ENCODE measurements at regions not wholly inside any gene's neighbourhood (a gene's known extent, or its start where the extent isn't known, plus 50 kb on each side); places are given as distances from the start of the nearest gene placed in this dataset.

- Histone ChIP-seq H3K27me3 (ENCODE audit: control insufficient read depth, insufficient read depth, low read length) (no peaks in the 10 kb centered on the region), H3K9ac (ENCODE audit: low read length) (no peak overlapping the region), H3K4me1 (ENCODE audit: control insufficient read depth, insufficient read depth, low read length) (peaks cover 12% of the 10 kb centered on the region), H3K4me3 (ENCODE audit: low read length) (no peak overlapping the region), H3K27ac (ENCODE audit: low read depth, low read length) (no peak overlapping the region), H3K36me3 (ENCODE audit: control insufficient read depth, insufficient read depth, low read length) (no peaks in the 10 kb centered on the region)
These were observed 194.0 kb upstream of the DMRT1 start for GRCh38 chr9:647522-647921.

GRCh38 chr9:649128-650074 is 192.1 kb upstream of the DMRT1 start:
- Histone ChIP-seq H3K36me3 (ENCODE audit: control insufficient read depth, insufficient read depth, low read length) (no peaks in the 10 kb centered on the region), H3K4me3 (ENCODE audit: low read length) (no peak overlapping the region), H3K9ac (ENCODE audit: low read length) (no peak overlapping the region), H3K27me3 (ENCODE audit: control insufficient read depth, insufficient read depth, low read length) (no peaks in the 10 kb centered on the region), H3K27ac (ENCODE audit: low read depth, low read length) (no peak overlapping the region), H3K4me1 (ENCODE audit: control insufficient read depth, insufficient read depth, low read length) (peaks cover 14% of the 10 kb centered on the region)

- Histone ChIP-seq H3K4me3 (ENCODE audit: low read length) (peak overlapping the region; percentile 4), H3K36me3 (ENCODE audit: control insufficient read depth, insufficient read depth, low read length) (no peaks in the 10 kb centered on the region), H3K27ac (ENCODE audit: low read depth, low read length) (peak overlapping the region; percentile 33), H3K4me1 (ENCODE audit: control insufficient read depth, insufficient read depth, low read length) (peaks cover 14% of the 10 kb centered on the region), H3K9ac (ENCODE audit: low read length) (no peak overlapping the region), H3K27me3 (ENCODE audit: control insufficient read depth, insufficient read depth, low read length) (no peaks in the 10 kb centered on the region)
These were observed 191.1 kb upstream of the DMRT1 start for GRCh38 chr9:650362-650761.

GRCh38 chr9:651371-651770 is 190.1 kb upstream of the DMRT1 start:
- Histone ChIP-seq H3K4me1 (ENCODE audit: control insufficient read depth, insufficient read depth, low read length) (peaks cover 14% of the 10 kb centered on the region), H3K4me3 (ENCODE audit: low read length) (no peak overlapping the region), H3K36me3 (ENCODE audit: control insufficient read depth, insufficient read depth, low read length) (no peaks in the 10 kb centered on the region), H3K9ac (ENCODE audit: low read length) (no peak overlapping the region), H3K27ac (ENCODE audit: low read depth, low read length) (no peak overlapping the region), H3K27me3 (ENCODE audit: control insufficient read depth, insufficient read depth, low read length) (no peaks in the 10 kb centered on the region)

GRCh38 chr9:652914-653313 is 188.6 kb upstream of the DMRT1 start:
- Histone ChIP-seq H3K27ac (ENCODE audit: low read depth, low read length) (no peak overlapping the region), H3K4me1 (ENCODE audit: control insufficient read depth, insufficient read depth, low read length) (peaks cover 14% of the 10 kb centered on the region), H3K27me3 (ENCODE audit: control insufficient read depth, insufficient read depth, low read length) (no peaks in the 10 kb centered on the region), H3K4me3 (ENCODE audit: low read length) (no peak overlapping the region), H3K36me3 (ENCODE audit: control insufficient read depth, insufficient read depth, low read length) (no peaks in the 10 kb centered on the region), H3K9ac (ENCODE audit: low read length) (no peak overlapping the region)

- no peak overlapping the region for H3K9ac ChIP-seq (ENCODE audit: low read length)
- no peak overlapping the region for H3K4me3 ChIP-seq (ENCODE audit: low read length)
- no peaks in the 10 kb centered on the region for H3K27me3 ChIP-seq (ENCODE audit: control insufficient read depth, insufficient read depth, low read length)
- H3K27ac ChIP-seq (ENCODE audit: low read depth, low read length) = no peak overlapping the region
- peaks cover 17% of the 10 kb centered on the region for H3K4me1 ChIP-seq (ENCODE audit: control insufficient read depth, insufficient read depth, low read length)
- no peaks in the 10 kb centered on the region for H3K36me3 ChIP-seq (ENCODE audit: control insufficient read depth, insufficient read depth, low read length)
These were observed 188.1 kb upstream of the DMRT1 start for GRCh38 chr9:653421-653820.

GRCh38 chr9:653856-654387 is 187.6 kb upstream of the DMRT1 start:
- no peaks in the 10 kb centered on the region for H3K27me3 ChIP-seq (ENCODE audit: control insufficient read depth, insufficient read depth, low read length)
- no peak overlapping the region for H3K4me3 ChIP-seq (ENCODE audit: low read length)
- peak overlapping the region; percentile 1 for H3K27ac ChIP-seq (ENCODE audit: low read depth, low read length)
- H3K4me1 ChIP-seq (ENCODE audit: control insufficient read depth, insufficient read depth, low read length) = peaks cover 17% of the 10 kb centered on the region
- H3K36me3 ChIP-seq (ENCODE audit: control insufficient read depth, insufficient read depth, low read length) = no peaks in the 10 kb centered on the region
- H3K9ac ChIP-seq (ENCODE audit: low read length) = no peak overlapping the region

GRCh38 chr9:655875-656274 is 185.6 kb upstream of the DMRT1 start:
- Histone ChIP-seq H3K9ac (ENCODE audit: low read length) (no peak overlapping the region), H3K27ac (ENCODE audit: low read depth, low read length) (no peak overlapping the region), H3K27me3 (ENCODE audit: control insufficient read depth, insufficient read depth, low read length) (no peaks in the 10 kb centered on the region), H3K4me3 (ENCODE audit: low read length) (no peak overlapping the region), H3K4me1 (ENCODE audit: control insufficient read depth, insufficient read depth, low read length) (peaks cover 8% of the 10 kb centered on the region), H3K36me3 (ENCODE audit: control insufficient read depth, insufficient read depth, low read length) (no peaks in the 10 kb centered on the region)

GRCh38 chr9:656926-657568 is 184.4 kb upstream of the DMRT1 start:
- no peak overlapping the region for H3K27ac ChIP-seq (ENCODE audit: low read depth, low read length)

GRCh38 chr9:659286-659685 is 182.2 kb upstream of the DMRT1 start:
- no peak overlapping the region for H3K4me3 ChIP-seq (ENCODE audit: low read length)
- no peaks in the 10 kb centered on the region for H3K27me3 ChIP-seq (ENCODE audit: control insufficient read depth, insufficient read depth, low read length)
- H3K36me3 ChIP-seq (ENCODE audit: control insufficient read depth, insufficient read depth, low read length) = no peaks in the 10 kb centered on the region
- no peak overlapping the region for H3K9ac ChIP-seq (ENCODE audit: low read length)
- no peak overlapping the region for H3K27ac ChIP-seq (ENCODE audit: low read depth, low read length)
- peaks cover 2% of the 10 kb centered on the region for H3K4me1 ChIP-seq (ENCODE audit: control insufficient read depth, insufficient read depth, low read length)

More at GRCh38 chr9:656926-657568, 184.4 kb upstream of the DMRT1 start:
- Histone ChIP-seq H3K9ac (ENCODE audit: low read length) (no peak overlapping the region), H3K36me3 (ENCODE audit: control insufficient read depth, insufficient read depth, low read length) (no peaks in the 10 kb centered on the region), H3K4me1 (ENCODE audit: control insufficient read depth, insufficient read depth, low read length) (peaks cover 8% of the 10 kb centered on the region), H3K27me3 (ENCODE audit: control insufficient read depth, insufficient read depth, low read length) (no peaks in the 10 kb centered on the region), H3K4me3 (ENCODE audit: low read length) (no peak overlapping the region)

GRCh38 chr9:660227-660626 is 181.3 kb upstream of the DMRT1 start:
- Histone ChIP-seq H3K9ac (ENCODE audit: low read length) (no peak overlapping the region), H3K36me3 (ENCODE audit: control insufficient read depth, insufficient read depth, low read length) (no peaks in the 10 kb centered on the region), H3K27ac (ENCODE audit: low read depth, low read length) (no peak overlapping the region), H3K4me1 (ENCODE audit: control insufficient read depth, insufficient read depth, low read length) (peaks cover 2% of the 10 kb centered on the region), H3K27me3 (ENCODE audit: control insufficient read depth, insufficient read depth, low read length) (no peaks in the 10 kb centered on the region), H3K4me3 (ENCODE audit: low read length) (no peak overlapping the region)

- Histone ChIP-seq H3K4me3 (ENCODE audit: low read length) (no peak overlapping the region), H3K9ac (ENCODE audit: low read length) (no peak overlapping the region), H3K36me3 (ENCODE audit: control insufficient read depth, insufficient read depth, low read length) (no peaks in the 10 kb centered on the region), H3K27me3 (ENCODE audit: control insufficient read depth, insufficient read depth, low read length) (no peaks in the 10 kb centered on the region), H3K27ac (ENCODE audit: low read depth, low read length) (no peak overlapping the region), H3K4me1 (ENCODE audit: control insufficient read depth, insufficient read depth, low read length) (no peaks in the 10 kb centered on the region)
These were observed 178.0 kb upstream of the DMRT1 start for GRCh38 chr9:663541-663940.
